Tibial nerve (tissue), 3 donors: ENCODE measurements at regions not wholly inside any gene's neighbourhood (a gene's known extent, or its start where the extent isn't known, plus 50 kb on each side); places are given as distances from the start of the nearest gene placed in this dataset.

Experiments used
- CTCF ChIP-seq, 5 experiments: fragments of 200-600 bp in 3 of 5; fragments of 450-650 bp in 2 of 5; sonication (generic) in 3 of 5; IDR thresholded peaks; one replicate each; pipeline ENCODE4 v1.5.1; 2016 to 2019; ENCODE audit warnings: antibody characterized with exemption in 5 of 5, mild to moderate bottlenecking in 3 of 5, moderate library complexity in 2 of 5
- POLR2A ChIP-seq, 2 donors: fragments of 450-650 bp; IDR thresholded peaks; one replicate each; pipeline ENCODE4 v1.6.1; 2017; ENCODE audit warnings: antibody characterized with exemption in 2 of 2, mild to moderate bottlenecking in 2 of 2, moderate library complexity in 2 of 2

- no peak for TF ChIP-seq CTCF (IDR thresholded peaks at IDR 0.05)
- no peak for TF ChIP-seq POLR2A (IDR thresholded peaks at IDR 0.05)
These were observed 270.6 kb upstream of the TNRC6C start for GRCh38 chr17:77687921-77688320.
